ENCODE measurements at regions not wholly inside any gene's neighbourhood (a gene's known extent, or its start where the extent isn't known, plus 50 kb on each side); places are given as distances from the start of the nearest gene placed in this dataset.

GRCh38 chr22:27370987-27371386, 430.6 kb downstream of the MN1 start:
- TF ChIP-seq CTCF (conservative IDR thresholded peaks at IDR 0.05; ENCODE audit: low read depth, low read length) (no peak), EZH2 (IDR thresholded peaks at IDR 0.05; ENCODE audit: borderline replicate concordance, low read depth, low read length, poor library complexity, severe bottlenecking) (no peak)

Data from A673 (cell line).